WTC11 (cell line): ENCODE measurements at regions not wholly inside any gene's neighbourhood (a gene's known extent, or its start where the extent isn't known, plus 50 kb on each side); places are given as distances from the start of the nearest gene placed in this dataset.
"Not testable (repeated sequence)": the region's sequence is repeated elsewhere in the genome, so short reads cannot be mapped to it uniquely, and the experiment has no call there.

ENCODE experiments used
- ATAC-seq: fragments of 200-7000 bp; cut with Tn5 transposase; 2 replicates; pipeline ENCODE4 v1.10.0; 2021; ENCODE audit warnings: mild to moderate bottlenecking, moderate library complexity
- CTCF ChIA-PET: fragments of 300-600 bp; sonication (Branson Sonifier 250); formaldehyde crosslinking; loops from one replicate; lab custom pipeline; 2021; ENCODE audit warnings: antibody characterized with exemption; lab: Charles Lee
- POLR2A ChIA-PET: fragments of 350-600 bp; sonication (Branson Sonifier 250); formaldehyde crosslinking; loops from one replicate; lab custom pipeline; 2021; ENCODE audit warnings: antibody characterized with exemption; lab: Charles Lee
- DNase-seq: peaks from one replicate; pipeline ENCODE4 v3.0.0; 2021; ENCODE audit warnings: low spot score
- H3K27ac Mint-ChIP-seq: 2 replicates; pipeline ENCODE4 v1.8.0; 2021; ENCODE audit warnings: mixed read lengths
- H3K27me3 Mint-ChIP-seq: 2 replicates; pipeline ENCODE4 v1.8.0; 2021; ENCODE audit warnings: low read depth, mild to moderate bottlenecking, moderate library complexity, mixed read lengths
- H3K36me3 Mint-ChIP-seq: 2 replicates; pipeline ENCODE4 v1.8.0; 2021; ENCODE audit warnings: mixed read lengths
- H3K4me1 Mint-ChIP-seq: 2 replicates; pipeline ENCODE4 v1.8.0; 2022; ENCODE audit warnings: mixed read lengths
- H3K4me3 Mint-ChIP-seq: 2 replicates; pipeline ENCODE4 v1.8.0; 2021; ENCODE audit warnings: mild to moderate bottlenecking, moderate library complexity, mixed read lengths
- H3K9me3 Mint-ChIP-seq: 2 replicates; pipeline ENCODE4 v1.8.0; 2021; ENCODE audit warnings: mixed read lengths
- CTCF ChIP-seq: fragments of 200-600 bp; IDR thresholded peaks from 2 replicates; pipeline ENCODE4 v1.8.0; 2022; ENCODE audit warnings: antibody characterized with exemption

- H3K4me3 Mint-ChIP-seq, H3K27ac Mint-ChIP-seq, H3K4me1 Mint-ChIP-seq, CTCF ChIA-PET, H3K36me3 Mint-ChIP-seq, POLR2A ChIA-PET, DNase-seq, ATAC-seq, H3K9me3 Mint-ChIP-seq, H3K27me3 Mint-ChIP-seq: not testable (repeated sequence)
Measured at GRCh38 chr9:64370344-64370743, 914.7 kb downstream of the FOXD4L5 start.

GRCh38 chr9:64369644-64370043 lies 915.4 kb downstream of the FOXD4L5 start:
- DNase-seq, H3K27ac Mint-ChIP-seq, H3K27me3 Mint-ChIP-seq, ATAC-seq, CTCF ChIA-PET, H3K4me3 Mint-ChIP-seq, H3K36me3 Mint-ChIP-seq, H3K9me3 Mint-ChIP-seq, H3K4me1 Mint-ChIP-seq, POLR2A ChIA-PET: not testable (repeated sequence)

- peak; percentile 41; the same call in 1 of the 2 replicates for TF ChIP-seq CTCF
- TF ChIP-seq, all 79 proteins: peak for 1; not testable (repeated sequence) for 78
- H3K9me3 Mint-ChIP-seq, POLR2A ChIA-PET: not testable (repeated sequence)
Measured at GRCh38 chr9:64369114-64369513, 915.9 kb downstream of the FOXD4L5 start.

GRCh38 chr9:64368644-64368942 lies 916.4 kb downstream of the FOXD4L5 start:
- POLR2A ChIA-PET, H3K27ac Mint-ChIP-seq, DNase-seq, H3K4me1 Mint-ChIP-seq, H3K9me3 Mint-ChIP-seq, ATAC-seq, H3K36me3 Mint-ChIP-seq, CTCF ChIA-PET, H3K27me3 Mint-ChIP-seq: not testable (repeated sequence)
- peak overlapping the region; percentile 30; the same call in 1 of the 2 replicates for H3K4me3 Mint-ChIP-seq

More at GRCh38 chr9:64369114-64369513, 915.9 kb downstream of the FOXD4L5 start:
- H3K27ac Mint-ChIP-seq, H3K4me3 Mint-ChIP-seq, CTCF ChIA-PET, H3K27me3 Mint-ChIP-seq, H3K4me1 Mint-ChIP-seq, H3K36me3 Mint-ChIP-seq: not testable (repeated sequence)
- ATAC-seq, result peak; percentile 100
- DNase-seq, result peak; percentile 94

GRCh38 chr9:64367826-64368643 lies 917.0 kb downstream of the FOXD4L5 start:
- DNase-seq, ATAC-seq, H3K4me1 Mint-ChIP-seq, POLR2A ChIA-PET, CTCF ChIA-PET, H3K27me3 Mint-ChIP-seq, H3K36me3 Mint-ChIP-seq, H3K9me3 Mint-ChIP-seq, H3K27ac Mint-ChIP-seq: not testable (repeated sequence)
- peak overlapping the region; percentile 30; the same call in 1 of the 2 replicates for H3K4me3 Mint-ChIP-seq
